HEK293T (cell line): ENCODE measurements at regions not wholly inside any gene's neighbourhood (a gene's known extent, or its start where the extent isn't known, plus 50 kb on each side); places are given as distances from the start of the nearest gene placed in this dataset.

Source experiments
- ARNT ChIP-seq: fragments of 450-650 bp; IDR thresholded peaks from 2 replicates; pipeline ENCODE4 v1.6.1; 2017; ENCODE audit warnings: mild to moderate bottlenecking
- BHLHE40 ChIP-seq: fragments of 450-650 bp; IDR thresholded peaks from 2 replicates; pipeline ENCODE4 v1.6.1; 2016; ENCODE audit warnings: mild to moderate bottlenecking, moderate library complexity, borderline replicate concordance
- CTBP1 ChIP-seq: fragments of 450-650 bp; IDR thresholded peaks from 2 replicates; pipeline ENCODE4 v1.6.1; 2016; ENCODE audit warnings: borderline replicate concordance
- ELF4 ChIP-seq: fragments of 450-650 bp; IDR thresholded peaks from 2 replicates; pipeline ENCODE4 v1.6.1; 2017; ENCODE audit warnings: antibody characterized with exemption
- FOXA1 ChIP-seq: fragments of 450-650 bp; IDR thresholded peaks from 2 replicates; pipeline ENCODE4 v1.6.1; 2016; ENCODE audit warnings: mild to moderate bottlenecking
- FOXK2 ChIP-seq: fragments of 450-650 bp; IDR thresholded peaks from 2 replicates; pipeline ENCODE4 v1.6.1; 2016; ENCODE audit warnings: mild to moderate bottlenecking
- FOXM1 ChIP-seq: fragments of 450-650 bp; IDR thresholded peaks from 2 replicates; pipeline ENCODE4 v1.6.1; 2017; ENCODE audit warnings: mild to moderate bottlenecking, borderline replicate concordance
- HDGF ChIP-seq: fragments of 450-650 bp; IDR thresholded peaks from 2 replicates; pipeline ENCODE4 v1.6.1; 2017; ENCODE audit warnings: antibody characterized with exemption, borderline replicate concordance
- L3MBTL2 ChIP-seq: fragments of 450-650 bp; conservative IDR thresholded peaks from 2 replicates; pipeline ENCODE4 v1.6.1; 2016; ENCODE audit warnings: mild to moderate bottlenecking
- NFRKB ChIP-seq: fragments of 450-650 bp; IDR thresholded peaks from 2 replicates; pipeline ENCODE4 v1.6.1; 2016; ENCODE audit warnings: mild to moderate bottlenecking, moderate library complexity
- SP1 ChIP-seq: fragments of 450-650 bp; IDR thresholded peaks from 2 replicates; pipeline ENCODE4 v1.6.1; 2017
- SUZ12 ChIP-seq: fragments of 450-650 bp; IDR thresholded peaks from 2 replicates; pipeline ENCODE4 v1.6.1; 2016; ENCODE audit warnings: mild to moderate bottlenecking
- TARDBP ChIP-seq: fragments of 450-650 bp; IDR thresholded peaks from 2 replicates; pipeline ENCODE4 v1.6.1; 2016
- ZNF384 ChIP-seq: fragments of 450-650 bp; IDR thresholded peaks from 2 replicates; pipeline ENCODE4 v1.6.1; 2016

DNA sequence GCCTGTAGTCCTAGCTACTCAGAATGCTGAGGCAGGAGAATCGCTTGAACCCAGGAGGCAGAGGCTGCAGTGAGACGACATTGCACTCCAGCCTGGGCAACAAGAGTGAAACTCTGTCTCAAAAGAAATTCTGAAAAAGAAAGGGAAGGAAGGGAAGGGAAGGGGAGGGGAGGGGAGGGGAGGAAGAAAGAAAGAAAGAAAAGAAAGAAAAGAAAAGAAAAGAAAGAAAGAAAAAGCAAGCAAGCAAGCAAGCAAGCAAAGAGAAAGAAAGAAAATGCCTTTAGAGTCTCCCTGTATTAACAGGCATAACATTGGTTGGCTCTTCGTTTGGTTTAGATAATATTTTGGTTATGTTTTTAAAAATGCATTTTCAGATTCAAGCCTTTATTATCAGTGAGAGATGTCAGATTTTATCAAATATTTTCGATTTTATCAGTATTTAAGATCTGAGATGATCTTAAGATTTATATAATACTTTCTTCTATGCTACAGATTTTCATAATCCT is 281.1 kb downstream of the NPIPA8 start:
- TF ChIP-seq SP1, result no peak
- TF ChIP-seq ELF4, result no peak
- TF ChIP-seq FOXK2, result no peak
- TF ChIP-seq FOXM1, result no peak
- no peak for TF ChIP-seq ARNT
- no peak for TF ChIP-seq ZNF384
- TF ChIP-seq FOXA1, result no peak
- TF ChIP-seq L3MBTL2, result no peak
- TF ChIP-seq BHLHE40, result no peak
- no peak for TF ChIP-seq SUZ12
- no peak for TF ChIP-seq HDGF
- TF ChIP-seq TARDBP, result no peak
- no peak for TF ChIP-seq NFRKB
- TF ChIP-seq CTBP1, result no peak
